ENCODE measurements at regions not wholly inside any gene's neighbourhood (a gene's known extent, or its start where the extent isn't known, plus 50 kb on each side); places are given as distances from the start of the nearest gene placed in this dataset.

DNA sequence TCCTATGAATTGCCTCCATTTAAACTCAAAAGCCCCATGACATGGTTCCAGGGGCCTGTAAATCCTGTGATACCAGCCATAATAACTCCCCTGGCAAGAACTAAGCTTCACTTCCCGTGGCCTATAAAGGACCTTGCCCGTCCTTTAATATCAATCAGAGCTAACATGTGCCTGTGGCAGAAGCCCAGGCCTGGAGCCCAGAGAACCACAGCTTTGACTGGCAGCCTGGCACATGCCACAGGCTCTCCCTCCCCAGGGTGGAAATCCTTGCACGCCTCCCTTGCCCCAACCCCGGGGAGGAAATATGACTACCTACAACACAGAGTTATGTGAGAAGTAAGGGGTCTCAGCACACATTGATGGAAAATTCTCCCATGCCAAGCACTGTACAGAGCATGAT lies 287.4 kb downstream of the RAB28 start:
- H3K27ac ChIP-seq (ENCODE audit: low read depth in 1 of 2, low read length in 2 of 2), result no peak overlapping the region
- intact Hi-C loops (cut with micrococcal nuclease), result no loop called here
- H3K36me3 Mint-ChIP-seq, result no peaks in the 10 kb centered on the region
- 96% methylated on average over 2 of the region's 4 CpGs for WGBS (ENCODE audit: insufficient coverage)
- no peak overlapping the region for H3K9ac ChIP-seq (ENCODE audit: insufficient read depth, low read length, poor library complexity, severe bottlenecking)
- H2AFZ ChIP-seq (ENCODE audit: insufficient read depth, low read depth, low read length, poor library complexity, severe bottlenecking), result no peak overlapping the region
- H3K4me1 ChIP-seq (ENCODE audit: control insufficient read depth in 1 of 2, insufficient read depth in 2 of 2, low read length in 2 of 2), result no peaks in the 10 kb centered on the region
- H3K27me3 ChIP-seq (ENCODE audit: control insufficient read depth in 2 of 2, insufficient read depth in 2 of 2, low read length in 2 of 2), result no peaks in the 10 kb centered on the region
- H3K4me1 Mint-ChIP-seq, result no peaks in the 10 kb centered on the region
- H3K4me3 Mint-ChIP-seq, result no peak overlapping the region
- TF ChIP-seq, protein P1, sequence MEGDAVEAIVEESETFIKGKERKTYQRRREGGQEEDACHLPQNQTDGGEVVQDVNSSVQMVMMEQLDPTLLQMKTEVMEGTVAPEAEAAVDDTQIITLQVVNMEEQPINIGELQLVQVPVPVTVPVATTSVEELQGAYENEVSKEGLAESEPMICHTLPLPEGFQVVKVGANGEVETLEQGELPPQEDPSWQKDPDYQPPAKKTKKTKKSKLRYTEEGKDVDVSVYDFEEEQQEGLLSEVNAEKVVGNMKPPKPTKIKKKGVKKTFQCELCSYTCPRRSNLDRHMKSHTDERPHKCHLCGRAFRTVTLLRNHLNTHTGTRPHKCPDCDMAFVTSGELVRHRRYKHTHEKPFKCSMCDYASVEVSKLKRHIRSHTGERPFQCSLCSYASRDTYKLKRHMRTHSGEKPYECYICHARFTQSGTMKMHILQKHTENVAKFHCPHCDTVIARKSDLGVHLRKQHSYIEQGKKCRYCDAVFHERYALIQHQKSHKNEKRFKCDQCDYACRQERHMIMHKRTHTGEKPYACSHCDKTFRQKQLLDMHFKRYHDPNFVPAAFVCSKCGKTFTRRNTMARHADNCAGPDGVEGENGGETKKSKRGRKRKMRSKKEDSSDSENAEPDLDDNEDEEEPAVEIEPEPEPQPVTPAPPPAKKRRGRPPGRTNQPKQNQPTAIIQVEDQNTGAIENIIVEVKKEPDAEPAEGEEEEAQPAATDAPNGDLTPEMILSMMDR (IDR thresholded peaks at IDR 0.05), result no peak
- DNase-seq, result no peak
- peaks cover 5 to 24% of the 10 kb centered on the region in 2 donors for H3K9me3 ChIP-seq (replicated peaks in 1 of 2; ENCODE audit: control insufficient read depth in 1 of 2, insufficient read depth in 1 of 2, low read length in 2 of 2)
- no peak overlapping the region for H3K4me2 ChIP-seq (replicated peaks; ENCODE audit: extremely low read depth, low read length, poor library complexity, severe bottlenecking)
- H4K20me1 ChIP-seq (ENCODE audit: insufficient read depth, low read length), result no peaks in the 10 kb centered on the region
- H3K27ac Mint-ChIP-seq, result no peak overlapping the region
- no peaks in the 10 kb centered on the region for H3K36me3 ChIP-seq (replicated peaks in 1 of 2; ENCODE audit: control insufficient read depth in 1 of 2, insufficient read depth in 2 of 2, low read length in 2 of 2)
- peaks cover 7 to 19% (median 12%) of the 10 kb centered on the region in 7 donors for H3K9me3 Mint-ChIP-seq
- no peak overlapping the region for H3K4me3 ChIP-seq (replicated peaks in 1 of 3; ENCODE audit: low read depth in 2 of 3, low read length in 3 of 3)
- H3K79me2 ChIP-seq (ENCODE audit: insufficient read depth, low read length), result no peaks in the 10 kb centered on the region
- H3K27me3 Mint-ChIP-seq (ENCODE audit: low read depth in 3 of 3), result peaks cover 0 to 1% (median 0%) of the 10 kb centered on the region in 3 donors

DNA sequence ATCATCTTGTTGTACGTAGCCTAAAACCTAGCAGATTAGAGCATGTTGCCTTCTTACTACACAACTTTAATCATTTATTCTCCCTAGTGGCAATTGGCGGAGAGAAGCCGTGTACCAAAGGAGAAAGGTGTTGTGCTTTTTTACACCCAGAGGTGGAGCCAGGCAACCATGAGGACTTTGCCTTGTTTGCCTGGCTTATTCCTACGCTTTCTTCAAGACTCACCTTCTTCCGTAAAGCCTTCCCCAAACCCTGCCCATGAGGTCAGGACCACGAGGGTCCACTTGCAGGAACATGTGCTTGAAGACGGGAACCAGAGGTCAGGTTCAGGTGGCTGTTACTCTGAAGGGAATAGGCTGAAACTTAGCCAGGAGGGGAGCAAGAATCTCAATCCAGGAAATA lies 290.5 kb downstream of the RAB28 start:
- H3K4me1 ChIP-seq (ENCODE audit: control insufficient read depth in 1 of 2, insufficient read depth in 2 of 2, low read length in 2 of 2), result no peaks in the 10 kb centered on the region
- H3K27me3 Mint-ChIP-seq (ENCODE audit: low read depth in 3 of 3), result peaks cover 0 to 1% (median 0%) of the 10 kb centered on the region in 3 donors
- no peaks in the 10 kb centered on the region for H3K27me3 ChIP-seq (ENCODE audit: control insufficient read depth in 2 of 2, insufficient read depth in 2 of 2, low read length in 2 of 2)
- H3K36me3 ChIP-seq (replicated peaks in 1 of 2; ENCODE audit: control insufficient read depth in 1 of 2, insufficient read depth in 2 of 2, low read length in 2 of 2), result no peaks in the 10 kb centered on the region
- no peak overlapping the region for H3K4me3 Mint-ChIP-seq
- H3K4me2 ChIP-seq (replicated peaks; ENCODE audit: extremely low read depth, low read length, poor library complexity, severe bottlenecking), result no peak overlapping the region
- H3K4me3 ChIP-seq (replicated peaks in 1 of 3; ENCODE audit: low read depth in 2 of 3, low read length in 3 of 3), result no peak overlapping the region
- H2AFZ ChIP-seq (ENCODE audit: insufficient read depth, low read depth, low read length, poor library complexity, severe bottlenecking), result no peak overlapping the region
- no peak overlapping the region for H3K27ac ChIP-seq (ENCODE audit: low read depth in 1 of 2, low read length in 2 of 2)
- intact Hi-C loops (cut with micrococcal nuclease), result no loop called here
- H3K4me1 Mint-ChIP-seq, result no peaks in the 10 kb centered on the region
- 83% methylated on average over 5 of the region's 7 CpGs for WGBS (ENCODE audit: insufficient coverage)
- peaks cover 4 to 23% (median 10%) of the 10 kb centered on the region in 7 donors for H3K9me3 Mint-ChIP-seq
- DNase-seq, result no peak
- no peak overlapping the region for H3K27ac Mint-ChIP-seq
- TF ChIP-seq, protein P1 (IDR thresholded peaks at IDR 0.05), result no peak
- no peaks in the 10 kb centered on the region for H3K36me3 Mint-ChIP-seq
- H3K9ac ChIP-seq (ENCODE audit: insufficient read depth, low read length, poor library complexity, severe bottlenecking), result no peak overlapping the region
- no peaks in the 10 kb centered on the region for H4K20me1 ChIP-seq (ENCODE audit: insufficient read depth, low read length)
- H3K79me2 ChIP-seq (ENCODE audit: insufficient read depth, low read length), result no peaks in the 10 kb centered on the region
- peaks cover 11 to 24% of the 10 kb centered on the region in 2 donors for H3K9me3 ChIP-seq (replicated peaks in 1 of 2; ENCODE audit: control insufficient read depth in 1 of 2, insufficient read depth in 1 of 2, low read length in 2 of 2)
